ENCODE measurements at regions not wholly inside any gene's neighbourhood (a gene's known extent, or its start where the extent isn't known, plus 50 kb on each side); places are given as distances from the start of the nearest gene placed in this dataset.

GRCh38 chr15:70240082-70240481 lies 142.4 kb upstream of the TLE3 start:
- Histone ChIP-seq H3K9ac (ENCODE audit: insufficient read depth in 1 of 2, low read depth in 2 of 2, low read length in 2 of 2) (no peak overlapping the region), H2AFZ (ENCODE audit: low read depth, low read length) (no peak overlapping the region), H4K20me1 (replicated peaks; ENCODE audit: control insufficient read depth, insufficient read depth, low read length) (no peaks in the 10 kb centered on the region; the same call in 1 of the 2 replicates), H3K4me3 (no peak overlapping the region), H3K27me3 (ENCODE audit: control insufficient read depth in 2 of 2, insufficient read depth in 2 of 2, low read length in 2 of 2) (peaks cover 18 to 43% of the 10 kb centered on the region in 2 experiments; a peak in 4 of 5 replicates), H3K9me3 (replicated peaks; ENCODE audit: control insufficient read depth, insufficient read depth, low read depth, low read length) (no peaks in the 10 kb centered on the region), H3K4me1 (replicated peaks in 1 of 2; ENCODE audit: control insufficient read depth in 2 of 2, insufficient read depth in 2 of 2, low read length in 2 of 2) (no peaks in the 10 kb centered on the region), H3K36me3 (ENCODE audit: control insufficient read depth, insufficient read depth, low read length) (no peaks in the 10 kb centered on the region), H3K79me2 (ENCODE audit: control insufficient read depth, insufficient read depth, low read length) (no peaks in the 10 kb centered on the region), H3K9me1 (ENCODE audit: control insufficient read depth, insufficient read depth, low read length) (peaks cover 4% of the 10 kb centered on the region), H3K27ac (ENCODE audit: extremely low read depth, low read depth, low read length) (no peak overlapping the region), H3K4me2 (ENCODE audit: insufficient read depth, low read length) (no peak overlapping the region)
- intact Hi-C loops (cut with micrococcal nuclease), result no loop called here
- DNase-seq (ENCODE audit: extremely low read depth in 1 of 4, low spot score in 3 of 4), result no peak
- ChIA-PET CTCF (ENCODE audit: low intra/inter-chr PET ratio) (no interaction called here), POLR2A (no interaction called here)
- no TSS peak for BruUV-seq (replicated peaks)
- FAIRE-seq, result no peak
- no peak for ATAC-seq
- WGBS (ENCODE audit: insufficient coverage, low coverage, missing lambda C conversion rate), result 0% methylated on average over 4 of the region's 4 CpGs
- in situ Hi-C loops (cut with MboI), result no loop called here
- TF ChIP-seq ZBTB9 (CRISPR knock-in tag; IDR thresholded peaks at IDR 0.05), result no peak
- TF ChIP-seq TCF7L2 (IDR thresholded peaks at IDR 0.05; ENCODE audit: low read depth, low read length), result no peak
- TF ChIP-seq ELK1 (CRISPR knock-in tag; IDR thresholded peaks at IDR 0.05), result no peak
- no peak for TF ChIP-seq BCLAF1 (IDR thresholded peaks at IDR 0.05; ENCODE audit: borderline replicate concordance in 1 of 2, control insufficient read depth in 1 of 2, low read depth in 2 of 2, low read length in 1 of 2)
- no peak for TF ChIP-seq MAX (CRISPR knock-in tag; IDR thresholded peaks at IDR 0.05)
- TF ChIP-seq THRB (CRISPR knock-in tag; conservative IDR thresholded peaks at IDR 0.05), result no peak
- TF ChIP-seq ZNF583 (CRISPR knock-in tag; IDR thresholded peaks at IDR 0.05), result no peak
- no peak for TF ChIP-seq PRDM10 (IDR thresholded peaks at IDR 0.05; ENCODE audit: partially characterized antibody)
- no peak for TF ChIP-seq KLF1 (tag; IDR thresholded peaks at IDR 0.05)
- no peak for TF ChIP-seq HCFC1 (IDR thresholded peaks at IDR 0.05; ENCODE audit: low read depth, low read length)
